ENCODE measurements at regions not wholly inside any gene's neighbourhood (a gene's known extent, or its start where the extent isn't known, plus 50 kb on each side); places are given as distances from the start of the nearest gene placed in this dataset.

DNA sequence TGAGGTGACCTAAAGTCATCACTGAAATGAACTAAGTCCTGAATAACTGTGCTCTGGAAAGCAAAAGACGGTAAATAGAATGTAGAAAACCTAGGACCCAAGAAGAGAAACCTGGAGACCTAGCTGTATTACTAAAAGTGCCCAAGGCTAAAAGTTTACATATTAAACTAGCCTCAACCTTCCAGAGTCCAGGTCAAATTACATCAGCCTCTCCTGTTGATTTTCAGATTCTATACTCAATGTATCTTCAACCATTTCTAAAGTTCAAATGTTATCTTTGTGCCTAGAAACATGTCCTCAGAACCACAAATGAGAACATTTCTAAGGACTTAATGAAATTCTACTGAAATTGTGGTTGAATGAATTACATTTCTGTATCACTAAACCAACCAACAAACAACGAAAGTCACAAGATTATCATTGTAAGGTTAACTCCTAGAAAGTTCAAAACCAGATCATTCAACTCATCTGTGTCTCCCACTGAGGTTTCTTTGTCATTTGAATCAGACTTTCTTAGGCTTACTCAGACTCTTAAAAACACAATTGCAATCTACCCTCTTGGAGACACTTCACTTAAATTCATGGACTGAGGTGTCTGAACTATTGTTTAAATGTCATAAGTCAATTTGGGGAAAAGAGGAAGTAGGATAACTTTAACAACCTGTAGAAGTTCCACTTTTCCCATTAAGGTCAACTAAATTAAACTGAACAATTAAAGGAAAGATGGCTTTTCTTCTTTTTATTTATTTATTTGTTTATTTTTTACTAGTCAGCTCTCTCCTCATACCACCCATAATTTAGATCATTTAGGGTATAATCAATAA is 207.7 kb downstream of the BARHL2 start:
- TF ChIP-seq, protein P1, sequence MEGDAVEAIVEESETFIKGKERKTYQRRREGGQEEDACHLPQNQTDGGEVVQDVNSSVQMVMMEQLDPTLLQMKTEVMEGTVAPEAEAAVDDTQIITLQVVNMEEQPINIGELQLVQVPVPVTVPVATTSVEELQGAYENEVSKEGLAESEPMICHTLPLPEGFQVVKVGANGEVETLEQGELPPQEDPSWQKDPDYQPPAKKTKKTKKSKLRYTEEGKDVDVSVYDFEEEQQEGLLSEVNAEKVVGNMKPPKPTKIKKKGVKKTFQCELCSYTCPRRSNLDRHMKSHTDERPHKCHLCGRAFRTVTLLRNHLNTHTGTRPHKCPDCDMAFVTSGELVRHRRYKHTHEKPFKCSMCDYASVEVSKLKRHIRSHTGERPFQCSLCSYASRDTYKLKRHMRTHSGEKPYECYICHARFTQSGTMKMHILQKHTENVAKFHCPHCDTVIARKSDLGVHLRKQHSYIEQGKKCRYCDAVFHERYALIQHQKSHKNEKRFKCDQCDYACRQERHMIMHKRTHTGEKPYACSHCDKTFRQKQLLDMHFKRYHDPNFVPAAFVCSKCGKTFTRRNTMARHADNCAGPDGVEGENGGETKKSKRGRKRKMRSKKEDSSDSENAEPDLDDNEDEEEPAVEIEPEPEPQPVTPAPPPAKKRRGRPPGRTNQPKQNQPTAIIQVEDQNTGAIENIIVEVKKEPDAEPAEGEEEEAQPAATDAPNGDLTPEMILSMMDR (IDR thresholded peaks at IDR 0.05; ENCODE audit: insufficient read depth, low read depth, low read length) = no peak
- TF ChIP-seq EZH2 (IDR thresholded peaks at IDR 0.05; ENCODE audit: insufficient read depth, low read length) = no peak
